Chondrocyte (in vitro differentiated cells): ENCODE measurements at regions not wholly inside any gene's neighbourhood (a gene's known extent, or its start where the extent isn't known, plus 50 kb on each side); places are given as distances from the start of the nearest gene placed in this dataset.
"Not testable (repeated sequence)": the region's sequence is repeated elsewhere in the genome, so short reads cannot be mapped to it uniquely, and the experiment has no call there.

Experiments used
- DNase-seq: peaks from one replicate; pipeline ENCODE4 v3.0.0; 2021; ENCODE audit warnings: mixed read lengths, low spot score
- H3K27ac Mint-ChIP-seq: one replicate; pipeline ENCODE4 v1.8.0; 2021; ENCODE audit warnings: mild to moderate bottlenecking, moderate library complexity, mixed read lengths; ENCODE audit not compliant: unreplicated experiment
- H3K27me3 Mint-ChIP-seq: 2 replicates; pipeline ENCODE4 v1.8.0; 2021; ENCODE audit warnings: low read depth, mixed read lengths
- H3K36me3 Mint-ChIP-seq: 2 replicates; pipeline ENCODE4 v1.8.0; 2021; ENCODE audit warnings: low read depth, mixed read lengths
- H3K4me1 Mint-ChIP-seq: 2 replicates; pipeline ENCODE4 v1.8.0; 2021; ENCODE audit warnings: low read depth, mild to moderate bottlenecking, mixed read lengths
- H3K4me3 Mint-ChIP-seq: one replicate; pipeline ENCODE4 v1.8.0; 2021; ENCODE audit warnings: mild to moderate bottlenecking, moderate library complexity, mixed read lengths; ENCODE audit not compliant: unreplicated experiment
- H3K9me3 Mint-ChIP-seq: 2 replicates; pipeline ENCODE4 v1.8.0; 2021; ENCODE audit warnings: low read depth, mixed read lengths
- CTCF ChIP-seq: fragments of 200-600 bp; sonication (generic); IDR thresholded peaks from 2 replicates; pipeline ENCODE4 v1.5.0; 2021; ENCODE audit warnings: antibody characterized with exemption, mild to moderate bottlenecking, moderate library complexity

GRCh38 chr9:32161209-32161608 is 223.2 kb upstream of the ACO1 start:
- H3K27me3 Mint-ChIP-seq: peaks cover 6% of the 10 kb centered on the region
- TF ChIP-seq CTCF: no peak
- H3K4me1 Mint-ChIP-seq: no peaks in the 10 kb centered on the region
- H3K9me3 Mint-ChIP-seq: no peaks in the 10 kb centered on the region
- H3K36me3 Mint-ChIP-seq: no peaks in the 10 kb centered on the region
- no peak for DNase-seq
- H3K27ac Mint-ChIP-seq: no peak overlapping the region
- no peak overlapping the region for H3K4me3 Mint-ChIP-seq

- no peak for DNase-seq
- H3K4me3 Mint-ChIP-seq: no peak overlapping the region
- H3K4me1 Mint-ChIP-seq: no peaks in the 10 kb centered on the region
- H3K27ac Mint-ChIP-seq: no peak overlapping the region
- peaks cover 6% of the 10 kb centered on the region for H3K27me3 Mint-ChIP-seq
- no peaks in the 10 kb centered on the region for H3K9me3 Mint-ChIP-seq
- no peaks in the 10 kb centered on the region for H3K36me3 Mint-ChIP-seq
- TF ChIP-seq CTCF: no peak
Measured at GRCh38 chr9:32161720-32162119, 222.7 kb upstream of the ACO1 start.

GRCh38 chr9:32166316-32166715 is 218.1 kb upstream of the ACO1 start:
- H3K36me3 Mint-ChIP-seq, H3K27ac Mint-ChIP-seq, H3K27me3 Mint-ChIP-seq, H3K4me3 Mint-ChIP-seq, H3K4me1 Mint-ChIP-seq, H3K9me3 Mint-ChIP-seq, DNase-seq: not testable (repeated sequence)

- TF ChIP-seq CTCF: no peak
- DNase-seq: no peak
- Mint-ChIP-seq H3K36me3 (no peaks in the 10 kb centered on the region), H3K9me3 (no peaks in the 10 kb centered on the region), H3K27me3 (peaks cover 9% of the 10 kb centered on the region), H3K4me1 (no peaks in the 10 kb centered on the region), H3K27ac (no peak overlapping the region), H3K4me3 (no peak overlapping the region)
Measured at GRCh38 chr9:32171339-32171738, 213.1 kb upstream of the ACO1 start.

- Mint-ChIP-seq H3K27me3 (peaks cover 9% of the 10 kb centered on the region), H3K36me3 (no peaks in the 10 kb centered on the region), H3K4me3 (no peak overlapping the region), H3K4me1 (no peaks in the 10 kb centered on the region), H3K27ac (no peak overlapping the region), H3K9me3 (no peaks in the 10 kb centered on the region)
- TF ChIP-seq CTCF: no peak
- DNase-seq: no peak
Measured at GRCh38 chr9:32172256-32172655, 212.2 kb upstream of the ACO1 start.

GRCh38 chr9:32177396-32177795 is 207.0 kb upstream of the ACO1 start:
- no peak for TF ChIP-seq CTCF
- H3K4me1 Mint-ChIP-seq: no peaks in the 10 kb centered on the region
- H3K36me3 Mint-ChIP-seq: no peaks in the 10 kb centered on the region
- H3K4me3 Mint-ChIP-seq: no peak overlapping the region
- peaks cover 9% of the 10 kb centered on the region for H3K27me3 Mint-ChIP-seq
- no peaks in the 10 kb centered on the region for H3K9me3 Mint-ChIP-seq
- no peak for DNase-seq
- H3K27ac Mint-ChIP-seq: no peak overlapping the region
